ENCODE measurements at regions not wholly inside any gene's neighbourhood (a gene's known extent, or its start where the extent isn't known, plus 50 kb on each side); places are given as distances from the start of the nearest gene placed in this dataset.

- TF ChIP-seq CTCF (IDR thresholded peaks at IDR 0.05; ENCODE audit: insufficient read depth, low read length, poor library complexity, severe bottlenecking) (no peak), EZH2phosphoT487 (conservative IDR thresholded peaks at IDR 0.05; ENCODE audit: low read length) (no peak)
These were observed 793.3 kb upstream of the GOT2 start for GRCh38 chr16:59527206-59527997.

Measured in SU-DHL-6 (cell line).